ELR (cell line): ENCODE measurements at regions not wholly inside any gene's neighbourhood (a gene's known extent, or its start where the extent isn't known, plus 50 kb on each side); places are given as distances from the start of the nearest gene placed in this dataset.

ENCODE experiments used
- DNase-seq: peaks from one replicate; pipeline ENCODE4 v3.0.0-alpha.2; 2015; ENCODE audit warnings: low read depth

- DNase-seq: no peak
These were observed 94.6 kb upstream of the AKT3 start for GRCh38 chr1:243944429-243945160.

- DNase-seq: no peak
These were observed 93.8 kb upstream of the AKT3 start for GRCh38 chr1:243943671-243944428.

GRCh38 chr1:243942196-243943150, 92.4 kb upstream of the AKT3 start:
- no peak for DNase-seq

GRCh38 chr1:243940451-243940850, 90.4 kb upstream of the AKT3 start:
- DNase-seq: no peak

GRCh38 chr1:243939167-243939848, 89.3 kb upstream of the AKT3 start:
- DNase-seq: peak; percentile 73

- no peak for DNase-seq
These were observed 88.2 kb upstream of the AKT3 start for GRCh38 chr1:243938208-243938607.

- no peak for DNase-seq
These were observed 83.5 kb upstream of the AKT3 start for GRCh38 chr1:243933495-243933894.

GRCh38 chr1:243931957-243932356, 81.9 kb upstream of the AKT3 start:
- no peak for DNase-seq

GRCh38 chr1:243930822-243931671, 81.0 kb upstream of the AKT3 start:
- DNase-seq: no peak

GRCh38 chr1:243927381-243927780, 77.3 kb upstream of the AKT3 start:
- no peak for DNase-seq

- DNase-seq: peak; percentile 99
These were observed 76.8 kb upstream of the AKT3 start for GRCh38 chr1:243926803-243927245.

GRCh38 chr1:243926299-243926698, 76.3 kb upstream of the AKT3 start:
- no peak for DNase-seq

- DNase-seq: peak; percentile 56
These were observed 74.7 kb upstream of the AKT3 start for GRCh38 chr1:243924588-243925349.

- peak; percentile 92 for DNase-seq
These were observed 74.1 kb upstream of the AKT3 start for GRCh38 chr1:243924188-243924587.

GRCh38 chr1:243923292-243924171, 73.5 kb upstream of the AKT3 start:
- no peak for DNase-seq

- DNase-seq: no peak
These were observed 71.1 kb upstream of the AKT3 start for GRCh38 chr1:243921111-243921510.

GRCh38 chr1:243917863-243918565, 68.0 kb upstream of the AKT3 start:
- DNase-seq: peak; percentile 60

- peak; percentile 95 for DNase-seq
These were observed 67.3 kb upstream of the AKT3 start for GRCh38 chr1:243917177-243917862.
